H1 (cell line): ENCODE measurements at regions not wholly inside any gene's neighbourhood (a gene's known extent, or its start where the extent isn't known, plus 50 kb on each side); places are given as distances from the start of the nearest gene placed in this dataset.

Source experiments
- CHD7 ChIP-seq: fragments of 300-600 bp; sonication (generic); IDR thresholded peaks from 2 replicates; pipeline ENCODE4 v1.7.1; 2012; ENCODE audit warnings: low read length, moderate library complexity, mild to moderate bottlenecking, inconsistent platforms; ENCODE audit not compliant: insufficient replicate concordance
- CREB1 ChIP-seq: IDR thresholded peaks from 2 replicates; pipeline ENCODE4 v1.6.1; 2012; ENCODE audit warnings: inconsistent platforms
- RFX5 ChIP-seq: IDR thresholded peaks from 2 replicates; pipeline ENCODE4 v1.6.1; 2011; ENCODE audit warnings: low read depth, low read length, improper control_type of control experiment, borderline replicate concordance
- SP1 ChIP-seq: IDR thresholded peaks from 2 replicates; pipeline ENCODE4 v1.6.1; 2011; ENCODE audit warnings: low read depth, low read length
- TEAD4 ChIP-seq: IDR thresholded peaks from 2 replicates; pipeline ENCODE4 v1.6.1; 2012; ENCODE audit warnings: low read depth, low read length, inconsistent platforms, mixed read lengths
- USF2 ChIP-seq: IDR thresholded peaks from 2 replicates; pipeline ENCODE4 v1.6.1; 2011; ENCODE audit warnings: low read length, improper control_type of control experiment
- TF ChIP-seq, protein P1 (sequence below): IDR thresholded peaks from 2 replicates; pipeline ENCODE4 v1.6.1; 2012; ENCODE audit warnings: inconsistent platforms

DNA sequence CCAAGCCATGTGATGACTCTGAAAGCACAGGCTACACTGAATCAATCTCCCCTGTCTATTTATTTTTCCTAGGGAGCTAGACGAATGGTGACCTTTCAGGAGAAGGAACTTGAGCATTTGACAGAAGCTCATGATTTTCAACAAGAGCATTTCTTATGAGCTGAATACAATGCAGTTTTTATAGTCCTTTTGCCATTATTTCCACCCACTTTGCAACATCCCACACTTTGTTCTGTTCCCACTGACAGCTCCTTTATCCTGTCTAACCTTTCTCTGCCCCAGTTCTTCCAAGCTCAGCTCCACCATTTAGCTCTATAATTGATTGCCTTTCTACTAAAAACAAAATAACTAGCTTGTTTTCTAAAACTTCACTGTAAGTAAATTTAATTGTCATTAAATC lies 91.9 kb upstream of the PRSS1 start (continued):
- TF ChIP-seq CHD7: no peak
- no peak for TF ChIP-seq CREB1
- no peak for TF ChIP-seq SP1
- no peak for TF ChIP-seq USF2
- no peak for TF ChIP-seq TEAD4
- TF ChIP-seq, protein P1, sequence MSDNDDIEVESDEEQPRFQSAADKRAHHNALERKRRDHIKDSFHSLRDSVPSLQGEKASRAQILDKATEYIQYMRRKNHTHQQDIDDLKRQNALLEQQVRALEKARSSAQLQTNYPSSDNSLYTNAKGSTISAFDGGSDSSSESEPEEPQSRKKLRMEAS: no peak
- TF ChIP-seq RFX5: no peak
- TF ChIP-seq, all 59 proteins: peak for 0
